RWPE2 (cell line): ENCODE measurements at regions not wholly inside any gene's neighbourhood (a gene's known extent, or its start where the extent isn't known, plus 50 kb on each side); places are given as distances from the start of the nearest gene placed in this dataset.

ENCODE experiments used
- ATAC-seq: fragments of 200-7000 bp; cut with Tn5 transposase; 3 replicates; pipeline ENCODE4 v1.9.1; 2021; ENCODE audit warnings: low read depth
- DNase-seq: peaks from one replicate; pipeline ENCODE4 v3.0.0-alpha.2; 2020; ENCODE audit warnings: low spot score
- H3K27ac ChIP-seq: fragments of 450-650 bp; 2 replicates; pipeline ENCODE4 v1.5.1; 2017; ENCODE audit warnings: mild to moderate bottlenecking; ENCODE audit not compliant: poor library complexity, severe bottlenecking
- H3K27me3 ChIP-seq: fragments of 250-450 bp; sonication (Bioruptor Pico); 2 replicates; pipeline ENCODE4 v1.5.1; 2021; ENCODE audit warnings: mild to moderate bottlenecking, moderate library complexity; ENCODE audit not compliant: insufficient read depth, poor library complexity, severe bottlenecking
- H3K36me3 ChIP-seq: fragments of 250-450 bp; sonication (Bioruptor Pico); 2 replicates; pipeline ENCODE4 v1.5.1; 2020; ENCODE audit warnings: low read depth, mild to moderate bottlenecking, moderate library complexity
- H3K4me1 ChIP-seq: fragments of 250-450 bp; sonication (Bioruptor Pico); 2 replicates; pipeline ENCODE4 v1.5.1; 2021; ENCODE audit warnings: mild to moderate bottlenecking, moderate library complexity; ENCODE audit not compliant: insufficient read depth, poor library complexity, severe bottlenecking
- H3K4me3 ChIP-seq: fragments of 250-450 bp; sonication (Bioruptor Pico); 2 replicates; pipeline ENCODE4 v1.5.1; 2021; ENCODE audit warnings: mild to moderate bottlenecking, moderate library complexity; ENCODE audit not compliant: severe bottlenecking
- H3K9me3 ChIP-seq: fragments of 250-450 bp; sonication (Bioruptor Pico); 2 replicates; pipeline ENCODE4 v1.5.1; 2021; ENCODE audit warnings: mild to moderate bottlenecking, moderate library complexity; ENCODE audit not compliant: severe bottlenecking
- CTCF ChIP-seq: fragments of 450-650 bp; IDR thresholded peaks from one replicate; pipeline ENCODE4 v1.5.1; 2017; ENCODE audit warnings: mild to moderate bottlenecking, moderate library complexity; ENCODE audit not compliant: poor library complexity, severe bottlenecking

- ATAC-seq (peak; percentile 61; the same call in 2 of the 3 replicates), DNase-seq (no peak)
- Histone ChIP-seq H3K9me3 (no peaks in the 10 kb centered on the region), H3K4me1 (peaks cover 10% of the 10 kb centered on the region), H3K27me3 (no peaks in the 10 kb centered on the region), H3K4me3 (no peak overlapping the region), H3K27ac (no peak overlapping the region), H3K36me3 (no peaks in the 10 kb centered on the region)
- no peak for TF ChIP-seq CTCF
Observed at GRCh38 chr16:51327001-51327400, 175.9 kb upstream of the SALL1 start.

DNA sequence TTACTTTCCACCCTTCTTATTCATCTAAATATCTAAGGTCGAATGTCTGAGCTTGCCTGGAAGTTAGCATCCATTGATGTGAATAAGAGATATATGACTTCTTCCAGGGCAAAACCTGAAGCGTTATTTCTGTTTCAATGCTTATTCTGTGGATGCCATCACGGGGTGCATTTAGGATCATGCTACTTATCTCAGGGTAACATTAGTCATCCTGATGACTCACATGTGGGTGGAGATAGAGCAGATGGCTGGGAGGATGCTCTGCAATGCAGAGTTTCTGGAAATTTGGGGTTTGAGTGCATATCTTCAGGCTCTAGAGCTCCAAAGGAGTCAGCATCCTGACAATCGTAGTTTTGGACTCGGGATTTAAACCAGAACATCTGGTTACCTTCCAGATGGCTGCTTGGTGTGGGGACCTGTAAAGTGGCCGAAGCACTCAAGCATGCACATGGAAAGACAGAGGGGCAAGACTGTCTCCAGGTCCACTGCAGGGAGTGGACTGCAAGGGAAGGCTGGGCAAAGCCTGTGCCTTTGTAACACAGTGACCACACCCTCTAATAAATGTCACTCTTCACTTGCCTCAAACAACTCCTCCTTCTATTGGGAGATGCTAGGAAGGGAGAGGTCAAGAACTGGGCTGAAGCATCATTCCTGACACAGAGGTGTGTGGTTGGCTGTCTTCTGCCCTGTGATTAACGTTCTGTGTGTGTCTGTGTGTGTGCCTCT, 175.2 kb upstream of the SALL1 start:
- Histone ChIP-seq H3K4me1 (peaks cover 10% of the 10 kb centered on the region), H3K36me3 (no peaks in the 10 kb centered on the region), H3K9me3 (no peaks in the 10 kb centered on the region), H3K27me3 (no peaks in the 10 kb centered on the region), H3K27ac (no peak overlapping the region), H3K4me3 (no peak overlapping the region)
- peak; percentile 87 for ATAC-seq
- no peak for TF ChIP-seq CTCF
- no peak for DNase-seq

DNA sequence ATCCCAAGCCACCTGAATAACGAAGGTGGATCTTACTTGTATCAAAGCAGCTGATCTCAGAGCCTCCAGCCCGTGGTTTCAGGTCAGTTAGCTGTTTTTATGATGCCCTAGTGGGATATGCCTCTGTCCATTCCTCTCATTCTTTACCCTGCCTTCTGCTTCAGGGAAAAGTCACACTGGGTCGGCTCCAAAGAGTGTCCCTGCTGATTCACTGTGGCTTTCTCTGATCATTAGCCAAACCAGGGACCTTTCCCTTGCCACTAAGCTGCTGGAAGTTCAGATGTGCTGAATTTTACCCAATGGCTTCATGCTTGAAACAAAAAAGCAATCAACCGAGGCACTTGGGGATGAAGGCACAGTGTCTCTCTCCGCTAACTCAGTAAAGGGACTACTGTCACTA, 170.2 kb upstream of the SALL1 start:
- no peaks in the 10 kb centered on the region for H3K27me3 ChIP-seq
- peaks cover 6% of the 10 kb centered on the region for H3K4me1 ChIP-seq
- no peaks in the 10 kb centered on the region for H3K36me3 ChIP-seq
- no peak overlapping the region for H3K27ac ChIP-seq
- DNase-seq (no peak), ATAC-seq (no peak)
- H3K9me3 ChIP-seq: no peaks in the 10 kb centered on the region
- no peak overlapping the region for H3K4me3 ChIP-seq
- no peak for TF ChIP-seq CTCF

DNA sequence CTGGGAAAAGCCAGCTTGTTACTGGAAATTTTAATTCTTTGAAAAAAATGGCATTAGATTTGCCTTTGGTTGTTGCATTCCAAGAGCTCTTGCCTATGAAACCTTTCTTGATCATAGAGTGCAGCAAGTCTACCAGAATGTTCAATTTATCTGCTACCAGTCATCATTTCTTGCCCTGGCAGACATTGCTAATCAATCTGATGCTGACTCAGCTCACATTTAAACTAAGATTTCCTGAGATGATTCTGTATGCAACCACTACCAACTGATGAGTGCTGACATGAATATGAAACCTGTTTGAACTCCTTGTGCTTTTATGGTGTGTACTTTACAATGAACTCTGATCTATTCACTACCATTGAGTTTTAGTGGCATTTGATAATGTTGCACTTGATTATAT, 166.5 kb upstream of the SALL1 start:
- no peaks in the 10 kb centered on the region for H3K27me3 ChIP-seq
- H3K4me3 ChIP-seq: no peak overlapping the region
- no peak for TF ChIP-seq CTCF
- no peaks in the 10 kb centered on the region for H3K36me3 ChIP-seq
- H3K9me3 ChIP-seq: no peaks in the 10 kb centered on the region
- ATAC-seq (no peak), DNase-seq (no peak)
- H3K27ac ChIP-seq: no peak overlapping the region
- H3K4me1 ChIP-seq: no peaks in the 10 kb centered on the region

GRCh38 chr16:51313198-51313597, 162.1 kb upstream of the SALL1 start:
- TF ChIP-seq CTCF: no peak
- Histone ChIP-seq H3K27ac (no peak overlapping the region), H3K9me3 (no peaks in the 10 kb centered on the region), H3K27me3 (no peaks in the 10 kb centered on the region), H3K36me3 (no peaks in the 10 kb centered on the region), H3K4me3 (no peak overlapping the region), H3K4me1 (no peaks in the 10 kb centered on the region)
- DNase-seq (no peak), ATAC-seq (no peak)
